Neutrophil (primary cell): ENCODE measurements at regions not wholly inside any gene's neighbourhood (a gene's known extent, or its start where the extent isn't known, plus 50 kb on each side); places are given as distances from the start of the nearest gene placed in this dataset.

Experiments
- H3K27ac ChIP-seq: fragments of 200-600 bp; sonication (generic); 2 replicates; pipeline ENCODE4 v1.5.1; 2016; ENCODE audit warnings: mild to moderate bottlenecking, moderate library complexity
- H3K27me3 ChIP-seq: fragments of 200-600 bp; sonication (generic); 2 replicates; pipeline ENCODE4 v1.6.0; 2016; ENCODE audit warnings: mild to moderate bottlenecking
- H3K36me3 ChIP-seq: fragments of 200-600 bp; sonication (generic); 2 replicates; pipeline ENCODE4 v1.5.1; 2017
- H3K4me1 ChIP-seq, 2 experiments: fragments of 200-600 bp in 1 of 2; sonication (generic) in 1 of 2; 1 replicate in 1 of 2; 2 replicates in 1 of 2; pipeline versions ENCODE4 v1.5.1 to v1.6.1; 2013 to 2016; ENCODE audit warnings: low read depth in 1 of 2, low read length in 1 of 2, mild to moderate bottlenecking in 1 of 2, moderate library complexity in 1 of 2; ENCODE audit not compliant: control insufficient read depth in 1 of 2, insufficient read depth in 1 of 2
- H3K4me3 ChIP-seq, 2 experiments: fragments of 200-600 bp in 1 of 2; sonication (generic) in 1 of 2; 1 replicate in 1 of 2; 2 replicates in 1 of 2; pipeline ENCODE4 v1.5.1; 2013 to 2016; ENCODE audit warnings: low read depth in 1 of 2, low read length in 1 of 2, mild to moderate bottlenecking in 1 of 2, moderate library complexity in 1 of 2
- H3K9me3 ChIP-seq: fragments of 200-600 bp; sonication (generic); 2 replicates; pipeline ENCODE4 v1.5.1; 2016
- CTCF ChIP-seq: fragments of 200-600 bp; sonication (generic); IDR thresholded peaks from 2 replicates; pipeline ENCODE4 v1.5.1; 2016; ENCODE audit warnings: antibody characterized with exemption

- no peak for TF ChIP-seq CTCF
- Histone ChIP-seq H3K36me3 (no peaks in the 10 kb centered on the region), H3K4me1 (no peaks in the 10 kb centered on the region), H3K27ac (no peak overlapping the region), H3K27me3 (peaks cover 10% of the 10 kb centered on the region), H3K4me3 (no peak overlapping the region), H3K9me3 (no peaks in the 10 kb centered on the region)
Observed at GRCh38 chr5:100273846-100274580, 261.2 kb upstream of the FAM174A start.

- H3K4me1 ChIP-seq, result no peaks in the 10 kb centered on the region
- no peak for TF ChIP-seq CTCF
- H3K27me3 ChIP-seq, result peaks cover 10% of the 10 kb centered on the region
- no peak overlapping the region for H3K27ac ChIP-seq
- no peak overlapping the region for H3K4me3 ChIP-seq
- no peaks in the 10 kb centered on the region for H3K9me3 ChIP-seq
- no peaks in the 10 kb centered on the region for H3K36me3 ChIP-seq
Observed at GRCh38 chr5:100270023-100270771, 265.0 kb upstream of the FAM174A start.

- Histone ChIP-seq H3K36me3 (no peaks in the 10 kb centered on the region), H3K27ac (no peak overlapping the region), H3K4me3 (no peak overlapping the region), H3K4me1 (no peaks in the 10 kb centered on the region), H3K9me3 (no peaks in the 10 kb centered on the region), H3K27me3 (no peaks in the 10 kb centered on the region)
- no peak for TF ChIP-seq CTCF
Observed at GRCh38 chr5:100260968-100261367, 274.2 kb upstream of the FAM174A start.

GRCh38 chr5:100252944-100253343 is 282.2 kb upstream of the FAM174A start:
- Histone ChIP-seq H3K27me3 (no peaks in the 10 kb centered on the region), H3K4me3 (no peak overlapping the region), H3K9me3 (no peaks in the 10 kb centered on the region), H3K4me1 (no peaks in the 10 kb centered on the region), H3K36me3 (no peaks in the 10 kb centered on the region), H3K27ac (no peak overlapping the region)
- TF ChIP-seq CTCF, result no peak

- Histone ChIP-seq H3K4me1 (no peaks in the 10 kb centered on the region), H3K4me3 (no peak overlapping the region), H3K36me3 (no peaks in the 10 kb centered on the region), H3K27me3 (no peaks in the 10 kb centered on the region), H3K27ac (no peak overlapping the region), H3K9me3 (no peaks in the 10 kb centered on the region)
- TF ChIP-seq CTCF, result no peak
Observed at GRCh38 chr5:100252037-100252436, 283.1 kb upstream of the FAM174A start.
